Fibroblast of mammary gland (primary cell): ENCODE measurements at regions not wholly inside any gene's neighbourhood (a gene's known extent, or its start where the extent isn't known, plus 50 kb on each side); places are given as distances from the start of the nearest gene placed in this dataset.

Experiments
- DNase-seq: peaks from one replicate; pipeline ENCODE4 v3.0.0-alpha.2; 2010; ENCODE audit warnings: low read depth
- H3K4me3 ChIP-seq: 2 replicates; pipeline ENCODE4 v1.5.1; 2011; ENCODE audit warnings: low read depth, mild to moderate bottlenecking, low read length, moderate library complexity; ENCODE audit not compliant: control insufficient read depth
- CTCF ChIP-seq: conservative IDR thresholded peaks from 2 replicates; pipeline ENCODE4 v1.5.1; 2011; ENCODE audit warnings: low read depth, low read length, inconsistent platforms; ENCODE audit not compliant: control insufficient read depth, insufficient read depth

GRCh38 chr11:11084337-11084736 lies 226.5 kb upstream of the ZBED5 start:
- DNase-seq, result no peak
- TF ChIP-seq CTCF, result no peak
- H3K4me3 ChIP-seq, result no peak overlapping the region

GRCh38 chr11:11083441-11083840 lies 225.6 kb upstream of the ZBED5 start:
- H3K4me3 ChIP-seq, result no peak overlapping the region
- no peak for TF ChIP-seq CTCF
- no peak for DNase-seq

GRCh38 chr11:11082646-11083045 lies 224.8 kb upstream of the ZBED5 start:
- DNase-seq, result no peak
- no peak for TF ChIP-seq CTCF
- H3K4me3 ChIP-seq, result no peak overlapping the region

- no peak for DNase-seq
- TF ChIP-seq CTCF, result no peak
- H3K4me3 ChIP-seq, result no peak overlapping the region
These were observed 223.9 kb upstream of the ZBED5 start for GRCh38 chr11:11081776-11082175.

GRCh38 chr11:11081288-11081687 lies 223.4 kb upstream of the ZBED5 start:
- no peak overlapping the region for H3K4me3 ChIP-seq
- no peak for TF ChIP-seq CTCF
- no peak for DNase-seq

GRCh38 chr11:11078344-11079086 lies 220.7 kb upstream of the ZBED5 start:
- peak; percentile 16 for TF ChIP-seq CTCF
- peak; percentile 23 for DNase-seq
- no peak overlapping the region for H3K4me3 ChIP-seq
